Mesenchymal stem cell (in vitro differentiated cells and primary cell): ENCODE measurements at regions not wholly inside any gene's neighbourhood (a gene's known extent, or its start where the extent isn't known, plus 50 kb on each side); places are given as distances from the start of the nearest gene placed in this dataset.

Experiments
- DNase-seq: peaks from one replicate; pipeline ENCODE4 v3.0.0-alpha.2; 2013
- H2AFZ ChIP-seq: one replicate; pipeline ENCODE4 v1.6.1; 2013; ENCODE audit warnings: low read depth, mild to moderate bottlenecking, control low read depth, inconsistent platforms, low read length, moderate library complexity
- H2AK5ac ChIP-seq: 2 replicates; pipeline ENCODE4 v1.6.1; 2013; ENCODE audit warnings: low read length, moderate library complexity, mild to moderate bottlenecking, inconsistent platforms; ENCODE audit not compliant: severe bottlenecking
- H2BK120ac ChIP-seq: one replicate; pipeline ENCODE4 v1.6.1; 2013; ENCODE audit warnings: low read depth, mild to moderate bottlenecking, inconsistent platforms, low read length, moderate library complexity
- H2BK12ac ChIP-seq, 2 experiments: one replicate each; pipeline ENCODE4 v1.6.1; 2013; ENCODE audit warnings: inconsistent platforms in 2 of 2, low read length in 2 of 2, mild to moderate bottlenecking in 2 of 2, moderate library complexity in 2 of 2, control low read depth in 1 of 2
- H2BK15ac ChIP-seq: one replicate; pipeline ENCODE4 v1.6.1; 2013; ENCODE audit warnings: mild to moderate bottlenecking, low read depth, inconsistent platforms; ENCODE audit not compliant: poor library complexity, severe bottlenecking
- H2BK5ac ChIP-seq: 2 replicates; pipeline ENCODE4 v1.6.1; 2013; ENCODE audit warnings: low read depth, mild to moderate bottlenecking, low read length, control low read depth, inconsistent platforms; ENCODE audit not compliant: poor library complexity, severe bottlenecking
- H3K14ac ChIP-seq, 2 experiments: one replicate each; pipeline ENCODE4 v1.6.1; 2013; ENCODE audit warnings: inconsistent platforms in 2 of 2, low read length in 2 of 2, control low read depth in 1 of 2, mild to moderate bottlenecking in 1 of 2, moderate library complexity in 1 of 2
- H3K18ac ChIP-seq, 2 experiments: one replicate each; pipeline ENCODE4 v1.6.1; 2013; ENCODE audit warnings: inconsistent platforms in 2 of 2, low read length in 2 of 2, control low read depth in 1 of 2, low read depth in 1 of 2, mild to moderate bottlenecking in 1 of 2
- H3K23ac ChIP-seq, 2 experiments: one replicate each; pipeline ENCODE4 v1.6.1; 2013; ENCODE audit warnings: inconsistent platforms in 2 of 2, low read length in 2 of 2, mild to moderate bottlenecking in 2 of 2, moderate library complexity in 2 of 2, control low read depth in 1 of 2
- H3K27ac ChIP-seq: 2 replicates; pipeline ENCODE4 v1.5.1; 2013; ENCODE audit warnings: mild to moderate bottlenecking, moderate library complexity, low read length, control low read depth, inconsistent platforms; ENCODE audit not compliant: poor library complexity, severe bottlenecking
- H3K27me3 ChIP-seq, 2 experiments: 2 replicates each; pipeline versions ENCODE4 v1.6.1 to v1.7.0; 2013; ENCODE audit warnings: low read length in 2 of 2, mild to moderate bottlenecking in 2 of 2, moderate library complexity in 2 of 2, control low read depth in 1 of 2, inconsistent platforms in 1 of 2; ENCODE audit not compliant: control insufficient read depth in 1 of 2, insufficient read depth in 1 of 2
- H3K36me3 ChIP-seq, 2 experiments: 2 replicates each; pipeline versions ENCODE4 v1.6.1 to v1.7.0; 2013; ENCODE audit warnings: low read length in 2 of 2, control low read depth in 1 of 2, inconsistent platforms in 1 of 2, low read depth in 1 of 2, mild to moderate bottlenecking in 1 of 2; ENCODE audit not compliant: insufficient read depth in 2 of 2, control insufficient read depth in 1 of 2
- H3K4ac ChIP-seq, 2 experiments: one replicate each; pipeline ENCODE4 v1.6.1; 2013; ENCODE audit warnings: inconsistent platforms in 2 of 2, low read length in 2 of 2, mild to moderate bottlenecking in 2 of 2, moderate library complexity in 2 of 2, control low read depth in 1 of 2, low read depth in 1 of 2
- H3K4me1 ChIP-seq: 2 replicates; pipeline ENCODE4 v1.6.1; 2013; ENCODE audit warnings: low read depth, low read length, control low read depth; ENCODE audit not compliant: control insufficient read depth, insufficient read depth
- H3K4me2 ChIP-seq: 2 replicates; pipeline ENCODE4 v1.6.1; 2013; ENCODE audit warnings: low read length, mild to moderate bottlenecking, inconsistent platforms; ENCODE audit not compliant: poor library complexity, severe bottlenecking
- H3K4me3 ChIP-seq, 2 experiments: 2 replicates each; pipeline versions ENCODE4 v1.5.1 to v1.7.0; 2013; ENCODE audit warnings: low read length in 2 of 2, mild to moderate bottlenecking in 2 of 2, control low read depth in 1 of 2, low read depth in 1 of 2; ENCODE audit not compliant: insufficient read depth in 1 of 2
- H3K79me1 ChIP-seq: replicated peaks from 2 replicates; pipeline ENCODE4 v1.6.1; 2013; ENCODE audit warnings: mild to moderate bottlenecking, control low read depth, low read length, inconsistent platforms; ENCODE audit not compliant: poor library complexity, severe bottlenecking
- H3K9ac ChIP-seq: 2 replicates; pipeline ENCODE4 v1.7.0; 2013; ENCODE audit warnings: mild to moderate bottlenecking, low read length, moderate library complexity
- H3K9me3 ChIP-seq: 2 replicates; pipeline ENCODE4 v1.7.0; 2013; ENCODE audit warnings: mild to moderate bottlenecking, low read length; ENCODE audit not compliant: control insufficient read depth
- H4K8ac ChIP-seq: one replicate; pipeline ENCODE4 v1.6.1; 2013; ENCODE audit warnings: inconsistent platforms, mild to moderate bottlenecking, low read length, moderate library complexity
- H4K91ac ChIP-seq: one replicate; pipeline ENCODE4 v1.6.1; 2013; ENCODE audit warnings: mild to moderate bottlenecking, low read length, inconsistent platforms
- WGBS: methylation state at CpG from one replicate; pipeline ENCODE4 v1.1.7; 2013; ENCODE audit warnings: mixed read lengths; 5-methylcytosine and 5-hydroxymethylcytosine counted together

DNA sequence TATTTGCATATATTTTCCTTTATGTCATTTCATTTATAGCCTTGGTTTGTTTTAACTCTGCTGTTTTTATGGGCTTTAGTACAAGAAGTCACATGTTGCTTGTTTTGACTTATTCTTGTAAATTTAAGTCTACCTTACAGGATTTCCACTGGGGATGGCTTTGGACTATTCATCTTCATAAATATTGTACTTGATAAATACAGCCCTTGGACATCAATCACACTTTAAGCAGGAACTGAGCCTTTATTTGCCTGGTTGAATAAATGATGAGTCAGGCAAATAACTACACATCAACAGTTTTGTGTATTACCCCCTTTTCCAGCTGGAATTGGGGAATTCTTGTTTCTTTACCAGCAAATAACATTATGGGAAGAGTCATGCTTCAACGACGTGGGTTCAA, 286.0 kb downstream of the CNTN3 start:
- Histone ChIP-seq H2BK120ac (no peak overlapping the region), H3K27ac (no peak overlapping the region), H3K4me1 (no peaks in the 10 kb centered on the region), H2BK5ac (no peak overlapping the region), H3K18ac (no peak overlapping the region), H2AK5ac (no peak overlapping the region), H2BK12ac (no peak overlapping the region), H3K23ac (no peak overlapping the region), H3K9ac (no peak overlapping the region), H3K79me1 (no peaks in the 10 kb centered on the region), H3K4me3 (no peak overlapping the region), H2AFZ (no peak overlapping the region), H3K14ac (no peak overlapping the region), H3K36me3 (no peaks in the 10 kb centered on the region), H4K91ac (no peak overlapping the region), H3K4me2 (no peak overlapping the region), H3K9me3 (no peaks in the 10 kb centered on the region), H2BK15ac (no peak overlapping the region), H3K4ac (no peak overlapping the region), H3K27me3 (no peaks in the 10 kb centered on the region), H4K8ac (no peak overlapping the region)
- DNase-seq: no peak
- no CpG with 5 or more reads among the region's 2 CpGs for WGBS

DNA sequence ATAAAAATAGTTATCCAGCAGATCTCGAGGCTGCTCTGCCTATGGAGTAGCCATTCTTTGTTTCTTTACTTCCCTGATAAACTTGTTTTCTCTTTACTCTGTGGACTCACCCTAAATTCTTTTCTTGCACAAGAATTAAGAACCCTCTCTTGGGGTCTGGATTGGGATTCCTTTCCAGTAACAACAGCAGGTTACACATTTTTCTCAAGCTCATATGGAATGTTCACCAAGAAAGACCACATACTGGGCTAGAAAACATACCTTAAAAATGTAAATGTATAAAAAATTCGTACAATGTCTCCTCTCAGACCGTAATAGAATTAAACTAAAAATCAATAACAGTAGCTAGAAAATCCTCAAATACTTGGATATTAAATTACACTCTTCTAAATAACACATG, 299.2 kb downstream of the CNTN3 start:
- H4K8ac ChIP-seq: no peak overlapping the region
- H3K9ac ChIP-seq: no peak overlapping the region
- H3K9me3 ChIP-seq: no peaks in the 10 kb centered on the region
- no peak overlapping the region for H3K14ac ChIP-seq
- no peak overlapping the region for H3K23ac ChIP-seq
- no peak overlapping the region for H3K27ac ChIP-seq
- no peaks in the 10 kb centered on the region for H3K4me1 ChIP-seq
- no peak overlapping the region for H3K4me2 ChIP-seq
- H3K36me3 ChIP-seq: no peaks in the 10 kb centered on the region
- no peak overlapping the region for H2BK12ac ChIP-seq
- no peak overlapping the region for H3K18ac ChIP-seq
- no peak overlapping the region for H4K91ac ChIP-seq
- no peak overlapping the region for H3K4ac ChIP-seq
- WGBS: 16% methylated on average over 1 of the region's 3 CpGs
- no peak overlapping the region for H2AFZ ChIP-seq
- no peaks in the 10 kb centered on the region for H3K27me3 ChIP-seq
- no peak overlapping the region for H2BK120ac ChIP-seq
- H2BK15ac ChIP-seq: no peak overlapping the region
- no peaks in the 10 kb centered on the region for H3K79me1 ChIP-seq
- H2BK5ac ChIP-seq: no peak overlapping the region
- H3K4me3 ChIP-seq: no peak overlapping the region
- DNase-seq: no peak
- H2AK5ac ChIP-seq: no peak overlapping the region

DNA sequence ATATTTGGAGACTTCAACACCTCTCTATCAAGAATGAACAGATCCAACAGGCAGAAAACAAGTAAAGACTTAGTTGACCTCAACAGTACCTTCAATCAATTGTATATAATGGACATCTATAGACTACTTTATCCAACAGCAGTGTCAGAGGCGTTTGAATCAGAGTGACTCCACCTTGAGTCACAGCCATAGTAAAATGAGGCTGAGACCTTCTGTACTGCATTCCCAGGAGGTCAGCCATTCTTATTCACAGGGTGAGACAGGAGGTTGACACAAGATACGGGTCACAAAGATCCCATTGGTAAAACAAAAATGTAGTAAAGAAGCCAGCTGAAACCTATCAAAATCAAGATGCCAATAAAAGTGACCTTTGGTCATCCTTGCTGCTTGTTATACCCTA, 299.8 kb downstream of the CNTN3 start:
- Histone ChIP-seq H2BK120ac (no peak overlapping the region), H2AFZ (no peak overlapping the region), H3K27ac (no peak overlapping the region), H2BK12ac (no peak overlapping the region), H3K14ac (no peak overlapping the region), H3K4ac (no peak overlapping the region), H3K23ac (no peak overlapping the region), H3K27me3 (no peaks in the 10 kb centered on the region), H4K8ac (no peak overlapping the region), H3K4me1 (no peaks in the 10 kb centered on the region), H4K91ac (no peak overlapping the region), H3K36me3 (no peaks in the 10 kb centered on the region), H2BK5ac (no peak overlapping the region), H3K4me2 (no peak overlapping the region), H3K79me1 (no peaks in the 10 kb centered on the region), H3K9me3 (no peaks in the 10 kb centered on the region), H3K9ac (no peak overlapping the region), H2AK5ac (no peak overlapping the region), H3K18ac (no peak overlapping the region), H3K4me3 (no peak overlapping the region), H2BK15ac (no peak overlapping the region)
- no peak for DNase-seq
- WGBS: 65% methylated on average over 2 of the region's 2 CpGs

DNA sequence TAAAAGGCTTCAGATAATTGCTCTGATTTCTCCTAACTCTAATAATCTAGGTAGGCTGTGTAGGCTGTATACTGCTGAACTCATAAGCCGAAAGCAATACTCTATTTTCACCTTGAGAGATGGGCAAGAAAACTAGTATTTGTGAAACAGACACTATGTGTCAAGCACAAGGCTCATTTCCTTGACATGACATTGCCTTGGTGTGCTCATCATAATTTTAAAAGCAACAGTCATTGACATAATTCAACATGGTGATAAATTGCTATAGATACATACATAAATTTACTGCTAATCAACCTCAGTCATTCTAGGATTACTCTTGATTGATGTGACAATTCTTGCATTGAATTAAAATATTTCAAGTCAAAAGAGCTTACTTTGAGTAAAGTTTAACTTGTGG, 304.7 kb downstream of the CNTN3 start:
- DNase-seq: no peak
- H3K14ac ChIP-seq: no peak overlapping the region
- H2AK5ac ChIP-seq: no peak overlapping the region
- H3K79me1 ChIP-seq: no peaks in the 10 kb centered on the region
- H3K9ac ChIP-seq: no peak overlapping the region
- H3K4me3 ChIP-seq: no peak overlapping the region
- no peak overlapping the region for H3K23ac ChIP-seq
- H2BK12ac ChIP-seq: no peak overlapping the region
- no peak overlapping the region for H4K8ac ChIP-seq
- no peak overlapping the region for H3K4me2 ChIP-seq
- H3K4me1 ChIP-seq: no peaks in the 10 kb centered on the region
- H3K27me3 ChIP-seq: no peaks in the 10 kb centered on the region
- H3K36me3 ChIP-seq: no peaks in the 10 kb centered on the region
- H4K91ac ChIP-seq: no peak overlapping the region
- no peak overlapping the region for H2AFZ ChIP-seq
- no peak overlapping the region for H3K18ac ChIP-seq
- H2BK5ac ChIP-seq: no peak overlapping the region
- H2BK15ac ChIP-seq: no peak overlapping the region
- no peak overlapping the region for H3K4ac ChIP-seq
- no peak overlapping the region for H3K27ac ChIP-seq
- no CpG with 5 or more reads among the region's 1 CpG for WGBS
- H3K9me3 ChIP-seq: no peaks in the 10 kb centered on the region
- H2BK120ac ChIP-seq: no peak overlapping the region
